Fibroblast of gingiva (primary cell): ENCODE measurements at regions not wholly inside any gene's neighbourhood (a gene's known extent, or its start where the extent isn't known, plus 50 kb on each side); places are given as distances from the start of the nearest gene placed in this dataset.
"Not testable (repeated sequence)": the region's sequence is repeated elsewhere in the genome, so short reads cannot be mapped to it uniquely, and the experiment has no call there.

Source experiments
- DNase-seq: peaks from one replicate; pipeline ENCODE4 v3.0.0-alpha.2; 2011; ENCODE audit warnings: low read depth

- DNase-seq: no peak
These were observed 1716.3 kb downstream of the C4orf33 start for GRCh38 chr4:130812117-130812765.

- no peak for DNase-seq
These were observed 1718.9 kb downstream of the C4orf33 start for GRCh38 chr4:130814896-130815295.

GRCh38 chr4:130820448-130820847 lies 1724.5 kb downstream of the C4orf33 start:
- DNase-seq: no peak

- peak; percentile 69 for DNase-seq
These were observed 1729.3 kb downstream of the C4orf33 start for GRCh38 chr4:130825284-130825683.

GRCh38 chr4:130850019-130850524 lies 1754.1 kb downstream of the C4orf33 start:
- DNase-seq: no peak

GRCh38 chr4:130851107-130851506 lies 1755.2 kb downstream of the C4orf33 start:
- DNase-seq: no peak

- DNase-seq: no peak
These were observed 1756.0 kb downstream of the C4orf33 start for GRCh38 chr4:130851932-130852331.

GRCh38 chr4:130855533-130855932 lies 1759.6 kb downstream of the C4orf33 start:
- DNase-seq: no peak

- DNase-seq: no peak
These were observed 1764.0 kb downstream of the C4orf33 start for GRCh38 chr4:130859991-130860390.

GRCh38 chr4:130896920-130897319 lies 1801.0 kb downstream of the C4orf33 start:
- DNase-seq: no peak

GRCh38 chr4:130901321-130901720 lies 1805.4 kb downstream of the C4orf33 start:
- no peak for DNase-seq

- no peak for DNase-seq
These were observed 1827.0 kb downstream of the C4orf33 start for GRCh38 chr4:130922955-130923354.

GRCh38 chr4:130955520-130955919 lies 1859.6 kb downstream of the C4orf33 start:
- no peak for DNase-seq

GRCh38 chr4:130985371-130985770 lies 1889.4 kb downstream of the C4orf33 start:
- DNase-seq: no peak

GRCh38 chr4:130995988-130996387 lies 1900.0 kb downstream of the C4orf33 start:
- DNase-seq: no peak

- DNase-seq: no peak
These were observed 1905.4 kb downstream of the C4orf33 start for GRCh38 chr4:131001371-131001770.

- no peak for DNase-seq
These were observed 1906.2 kb downstream of the C4orf33 start for GRCh38 chr4:131002132-131002531.

GRCh38 chr4:131006388-131006787 lies 1910.4 kb downstream of the C4orf33 start:
- DNase-seq: no peak

GRCh38 chr4:131011961-131012360 lies 1916.0 kb downstream of the C4orf33 start:
- not testable (repeated sequence) for DNase-seq

- DNase-seq: no peak
These were observed 1917.3 kb downstream of the C4orf33 start for GRCh38 chr4:131013226-131013625.

- DNase-seq: no peak
These were observed 1930.8 kb downstream of the C4orf33 start for GRCh38 chr4:131026771-131027170.

- DNase-seq: no peak
These were observed 1948.4 kb downstream of the C4orf33 start for GRCh38 chr4:131044368-131044767.

- no peak for DNase-seq
These were observed 1950.9 kb downstream of the C4orf33 start for GRCh38 chr4:131046821-131047220.

- DNase-seq: peak; percentile 3
These were observed 1956.7 kb downstream of the C4orf33 start for GRCh38 chr4:131052646-131053045.
